ENCODE measurements at regions not wholly inside any gene's neighbourhood (a gene's known extent, or its start where the extent isn't known, plus 50 kb on each side); places are given as distances from the start of the nearest gene placed in this dataset.

DNA sequence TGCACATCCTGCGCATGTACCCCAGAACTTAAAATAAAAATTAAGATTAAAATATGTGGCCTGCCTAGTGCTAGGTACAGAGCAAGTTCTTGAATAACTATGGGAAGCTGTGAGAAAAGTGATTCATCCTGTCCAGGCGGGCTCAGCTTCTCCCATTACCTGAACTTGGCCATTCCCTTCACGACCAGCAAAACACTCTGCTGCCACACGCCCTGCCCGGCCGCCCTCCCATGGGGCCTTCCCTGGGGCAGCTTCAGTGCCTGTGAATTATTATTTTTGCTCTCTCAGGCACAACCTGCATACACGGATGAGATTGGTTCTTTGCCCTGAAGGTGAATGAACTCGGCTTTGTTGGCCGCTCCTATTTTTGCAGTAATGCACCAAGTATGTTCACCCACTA lies 209.2 kb upstream of the SHH start (continued):
- TF ChIP-seq, protein P1, sequence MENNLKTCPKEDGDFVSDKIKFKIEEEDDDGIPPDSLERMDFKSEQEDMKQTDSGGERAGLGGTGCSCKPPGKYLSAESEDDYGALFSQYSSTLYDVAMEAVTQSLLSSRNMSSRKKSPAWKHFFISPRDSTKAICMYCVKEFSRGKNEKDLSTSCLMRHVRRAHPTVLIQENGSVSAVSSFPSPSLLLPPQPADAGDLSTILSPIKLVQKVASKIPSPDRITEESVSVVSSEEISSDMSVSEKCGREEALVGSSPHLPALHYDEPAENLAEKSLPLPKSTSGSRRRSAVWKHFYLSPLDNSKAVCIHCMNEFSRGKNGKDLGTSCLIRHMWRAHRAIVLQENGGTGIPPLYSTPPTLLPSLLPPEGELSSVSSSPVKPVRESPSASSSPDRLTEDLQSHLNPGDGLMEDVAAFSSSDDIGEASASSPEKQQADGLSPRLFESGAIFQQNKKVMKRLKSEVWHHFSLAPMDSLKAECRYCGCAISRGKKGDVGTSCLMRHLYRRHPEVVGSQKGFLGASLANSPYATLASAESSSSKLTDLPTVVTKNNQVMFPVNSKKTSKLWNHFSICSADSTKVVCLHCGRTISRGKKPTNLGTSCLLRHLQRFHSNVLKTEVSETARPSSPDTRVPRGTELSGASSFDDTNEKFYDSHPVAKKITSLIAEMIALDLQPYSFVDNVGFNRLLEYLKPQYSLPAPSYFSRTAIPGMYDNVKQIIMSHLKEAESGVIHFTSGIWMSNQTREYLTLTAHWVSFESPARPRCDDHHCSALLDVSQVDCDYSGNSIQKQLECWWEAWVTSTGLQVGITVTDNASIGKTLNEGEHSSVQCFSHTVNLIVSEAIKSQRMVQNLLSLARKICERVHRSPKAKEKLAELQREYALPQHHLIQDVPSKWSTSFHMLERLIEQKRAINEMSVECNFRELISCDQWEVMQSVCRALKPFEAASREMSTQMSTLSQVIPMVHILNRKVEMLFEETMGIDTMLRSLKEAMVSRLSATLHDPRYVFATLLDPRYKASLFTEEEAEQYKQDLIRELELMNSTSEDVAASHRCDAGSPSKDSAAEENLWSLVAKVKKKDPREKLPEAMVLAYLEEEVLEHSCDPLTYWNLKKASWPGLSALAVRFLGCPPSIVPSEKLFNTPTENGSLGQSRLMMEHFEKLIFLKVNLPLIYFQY (CRISPR knock-in tag; IDR thresholded peaks at IDR 0.05; ENCODE audit: borderline replicate concordance) = no peak
- TF ChIP-seq ZFY (CRISPR knock-in tag; IDR thresholded peaks at IDR 0.05) (no peak), AKAP8 (CRISPR knock-in tag; IDR thresholded peaks at IDR 0.05) (no peak), MBD4 (IDR thresholded peaks at IDR 0.05; ENCODE audit: borderline replicate concordance, low read length) (no peak), TBL1XR1 (IDR thresholded peaks at IDR 0.05; ENCODE audit: borderline replicate concordance, low read length, partially characterized antibody) (no peak), ZNF143 (CRISPR knock-in tag; IDR thresholded peaks at IDR 0.05) (no peak)
- TF ChIP-seq, protein P2, sequence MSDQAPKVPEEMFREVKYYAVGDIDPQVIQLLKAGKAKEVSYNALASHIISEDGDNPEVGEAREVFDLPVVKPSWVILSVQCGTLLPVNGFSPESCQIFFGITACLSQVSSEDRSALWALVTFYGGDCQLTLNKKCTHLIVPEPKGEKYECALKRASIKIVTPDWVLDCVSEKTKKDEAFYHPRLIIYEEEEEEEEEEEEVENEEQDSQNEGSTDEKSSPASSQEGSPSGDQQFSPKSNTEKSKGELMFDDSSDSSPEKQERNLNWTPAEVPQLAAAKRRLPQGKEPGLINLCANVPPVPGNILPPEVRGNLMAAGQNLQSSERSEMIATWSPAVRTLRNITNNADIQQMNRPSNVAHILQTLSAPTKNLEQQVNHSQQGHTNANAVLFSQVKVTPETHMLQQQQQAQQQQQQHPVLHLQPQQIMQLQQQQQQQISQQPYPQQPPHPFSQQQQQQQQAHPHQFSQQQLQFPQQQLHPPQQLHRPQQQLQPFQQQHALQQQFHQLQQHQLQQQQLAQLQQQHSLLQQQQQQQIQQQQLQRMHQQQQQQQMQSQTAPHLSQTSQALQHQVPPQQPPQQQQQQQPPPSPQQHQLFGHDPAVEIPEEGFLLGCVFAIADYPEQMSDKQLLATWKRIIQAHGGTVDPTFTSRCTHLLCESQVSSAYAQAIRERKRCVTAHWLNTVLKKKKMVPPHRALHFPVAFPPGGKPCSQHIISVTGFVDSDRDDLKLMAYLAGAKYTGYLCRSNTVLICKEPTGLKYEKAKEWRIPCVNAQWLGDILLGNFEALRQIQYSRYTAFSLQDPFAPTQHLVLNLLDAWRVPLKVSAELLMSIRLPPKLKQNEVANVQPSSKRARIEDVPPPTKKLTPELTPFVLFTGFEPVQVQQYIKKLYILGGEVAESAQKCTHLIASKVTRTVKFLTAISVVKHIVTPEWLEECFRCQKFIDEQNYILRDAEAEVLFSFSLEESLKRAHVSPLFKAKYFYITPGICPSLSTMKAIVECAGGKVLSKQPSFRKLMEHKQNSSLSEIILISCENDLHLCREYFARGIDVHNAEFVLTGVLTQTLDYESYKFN (CRISPR knock-in tag; conservative IDR thresholded peaks at IDR 0.05) = no peak
- TF ChIP-seq, protein P3, sequence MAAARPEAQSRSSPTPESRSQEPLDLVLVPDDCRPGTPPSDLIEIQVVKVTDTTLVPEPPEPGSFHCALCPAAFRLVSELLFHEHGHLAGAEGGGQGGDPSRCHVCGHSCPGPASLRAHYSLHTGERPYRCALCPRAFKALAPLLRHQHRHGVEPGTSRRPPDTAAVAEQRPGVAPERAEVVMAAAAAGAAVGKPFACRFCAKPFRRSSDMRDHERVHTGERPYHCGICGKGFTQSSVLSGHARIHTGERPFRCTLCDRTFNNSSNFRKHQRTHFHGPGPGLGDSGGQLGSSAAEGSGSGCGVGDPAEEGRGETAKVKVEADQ (CRISPR knock-in tag; IDR thresholded peaks at IDR 0.05; ENCODE audit: borderline replicate concordance) = no peak

All from HepG2 (cell line).